OCI-M2 (cell line): ENCODE measurements at regions not wholly inside any gene's neighbourhood (a gene's known extent, or its start where the extent isn't known, plus 50 kb on each side); places are given as distances from the start of the nearest gene placed in this dataset.
"Not testable (repeated sequence)": the region's sequence is repeated elsewhere in the genome, so short reads cannot be mapped to it uniquely, and the experiment has no call there.

Experiments used
- DNase-seq: peaks from one replicate; lab custom pipeline; 2025; ENCODE audit not compliant: unreplicated experiment; lab: John Stamatoyannopoulos, UW

- DNase-seq, result no peak
These were observed 189.0 kb upstream of the PPP1R26 start for GRCh38 chr9:135290566-135290965.

GRCh38 chr9:135291165-135291564, 188.4 kb upstream of the PPP1R26 start:
- no peak for DNase-seq

- no peak for DNase-seq
These were observed 184.7 kb upstream of the PPP1R26 start for GRCh38 chr9:135294836-135295235.

GRCh38 chr9:135295551-135296300, 183.9 kb upstream of the PPP1R26 start:
- DNase-seq, result no peak

GRCh38 chr9:135296735-135297455, 182.7 kb upstream of the PPP1R26 start:
- no peak for DNase-seq

- DNase-seq, result no peak
These were observed 182.0 kb upstream of the PPP1R26 start for GRCh38 chr9:135297456-135298075.

GRCh38 chr9:135299239-135299590, 180.4 kb upstream of the PPP1R26 start:
- no peak for DNase-seq

GRCh38 chr9:135299651-135300345, 179.8 kb upstream of the PPP1R26 start:
- no peak for DNase-seq

- no peak for DNase-seq
These were observed 179.0 kb upstream of the PPP1R26 start for GRCh38 chr9:135300346-135301141.

- no peak for DNase-seq
These were observed 178.0 kb upstream of the PPP1R26 start for GRCh38 chr9:135301271-135302263.

GRCh38 chr9:135302329-135303279, 177.0 kb upstream of the PPP1R26 start:
- no peak for DNase-seq

- DNase-seq, result no peak
These were observed 176.3 kb upstream of the PPP1R26 start for GRCh38 chr9:135303280-135303647.

GRCh38 chr9:135303865-135304499, 175.6 kb upstream of the PPP1R26 start:
- DNase-seq, result no peak

- DNase-seq, result no peak
These were observed 174.7 kb upstream of the PPP1R26 start for GRCh38 chr9:135304886-135305285.

GRCh38 chr9:135305546-135306180, 173.9 kb upstream of the PPP1R26 start:
- no peak for DNase-seq

- DNase-seq, result no peak
These were observed 172.9 kb upstream of the PPP1R26 start for GRCh38 chr9:135306699-135307098.

GRCh38 chr9:135307300-135307699, 172.3 kb upstream of the PPP1R26 start:
- no peak for DNase-seq

- not testable (repeated sequence) for DNase-seq
These were observed 171.7 kb upstream of the PPP1R26 start for GRCh38 chr9:135307919-135308318.
